ENCODE measurements at regions not wholly inside any gene's neighbourhood (a gene's known extent, or its start where the extent isn't known, plus 50 kb on each side); places are given as distances from the start of the nearest gene placed in this dataset.
"Not testable (repeated sequence)": the region's sequence is repeated elsewhere in the genome, so short reads cannot be mapped to it uniquely, and the experiment has no call there.

- DNase-seq (ENCODE audit: low spot score) = no peak
- intact Hi-C loops (cut with DNase I) = no loop called here
Observed at GRCh38 chr2:84236288-84236687, 222.8 kb downstream of the SUCLG1 start.

- no peak for DNase-seq (ENCODE audit: low spot score)
- intact Hi-C loops (cut with DNase I) = no loop called here
Observed at GRCh38 chr2:84234103-84234502, 225.0 kb downstream of the SUCLG1 start.

- intact Hi-C loops (cut with DNase I) = no loop called here
- no peak for DNase-seq (ENCODE audit: low spot score)
Observed at GRCh38 chr2:84231478-84231877, 227.6 kb downstream of the SUCLG1 start.

- no peak for DNase-seq (ENCODE audit: low spot score)
- intact Hi-C loops (cut with DNase I) = no loop called here
Observed at GRCh38 chr2:84224121-84224520, 235.0 kb downstream of the SUCLG1 start.

GRCh38 chr2:84223191-84223590 lies 235.9 kb downstream of the SUCLG1 start:
- intact Hi-C loops (cut with DNase I) = no loop called here
- DNase-seq (ENCODE audit: low spot score) = no peak

GRCh38 chr2:84221102-84221501 lies 238.0 kb downstream of the SUCLG1 start:
- intact Hi-C loops (cut with DNase I); DNase-seq (ENCODE audit: low spot score): not testable (repeated sequence)

GRCh38 chr2:84217456-84217855 lies 241.6 kb downstream of the SUCLG1 start:
- DNase-seq (ENCODE audit: low spot score) = no peak
- intact Hi-C loops (cut with DNase I) = no loop called here

GRCh38 chr2:84214455-84214854 lies 244.6 kb downstream of the SUCLG1 start:
- intact Hi-C loops (cut with DNase I) = no loop called here

GRCh38 chr2:84212611-84213314 lies 246.3 kb downstream of the SUCLG1 start:
- no peak for DNase-seq (ENCODE audit: low spot score)
- intact Hi-C loops (cut with DNase I) = no loop called here

More at GRCh38 chr2:84214455-84214854, 244.6 kb downstream of the SUCLG1 start:
- no peak for DNase-seq (ENCODE audit: low spot score)

GRCh38 chr2:84209941-84210340 lies 249.1 kb downstream of the SUCLG1 start:
- intact Hi-C loops (cut with DNase I) = no loop called here
- DNase-seq (ENCODE audit: low spot score) = no peak

- DNase-seq (ENCODE audit: low spot score) = no peak
- intact Hi-C loops (cut with DNase I) = no loop called here
Observed at GRCh38 chr2:84204995-84205394, 254.1 kb downstream of the SUCLG1 start.

GRCh38 chr2:84202166-84202565 lies 256.9 kb downstream of the SUCLG1 start:
- intact Hi-C loops (cut with DNase I) = no loop called here

GRCh38 chr2:84201158-84201557 lies 257.9 kb downstream of the SUCLG1 start:
- DNase-seq (ENCODE audit: low spot score) = no peak
- intact Hi-C loops (cut with DNase I) = no loop called here

More at GRCh38 chr2:84202166-84202565, 256.9 kb downstream of the SUCLG1 start:
- DNase-seq (ENCODE audit: low spot score) = no peak

- intact Hi-C loops (cut with DNase I) = no loop called here
- DNase-seq (ENCODE audit: low spot score) = no peak
Observed at GRCh38 chr2:84197901-84198300, 261.2 kb downstream of the SUCLG1 start.

- intact Hi-C loops (cut with DNase I) = no loop called here
- no peak for DNase-seq (ENCODE audit: low spot score)
Observed at GRCh38 chr2:84194949-84195644, 264.0 kb downstream of the SUCLG1 start.

- DNase-seq (ENCODE audit: low spot score) = no peak
Observed at GRCh38 chr2:84194181-84194580, 264.9 kb downstream of the SUCLG1 start.

GRCh38 chr2:84187258-84187657 lies 271.8 kb downstream of the SUCLG1 start:
- no peak for DNase-seq (ENCODE audit: low spot score)
- intact Hi-C loops (cut with DNase I) = no loop called here

More at GRCh38 chr2:84194181-84194580, 264.9 kb downstream of the SUCLG1 start:
- intact Hi-C loops (cut with DNase I) = no loop called here

- no peak for DNase-seq (ENCODE audit: low spot score)
- intact Hi-C loops (cut with DNase I) = no loop called here
Observed at GRCh38 chr2:84181927-84182326, 277.2 kb downstream of the SUCLG1 start.

GRCh38 chr2:84177733-84178132 lies 281.3 kb downstream of the SUCLG1 start:
- intact Hi-C loops (cut with DNase I) = no loop called here

GRCh38 chr2:84175970-84176369 lies 283.1 kb downstream of the SUCLG1 start:
- no peak for DNase-seq (ENCODE audit: low spot score)
- intact Hi-C loops (cut with DNase I) = no loop called here

More at GRCh38 chr2:84177733-84178132, 281.3 kb downstream of the SUCLG1 start:
- no peak for DNase-seq (ENCODE audit: low spot score)

- intact Hi-C loops (cut with DNase I) = no loop called here
- no peak for DNase-seq (ENCODE audit: low spot score)
Observed at GRCh38 chr2:84175340-84175739, 283.7 kb downstream of the SUCLG1 start.
